ENCODE measurements at regions not wholly inside any gene's neighbourhood (a gene's known extent, or its start where the extent isn't known, plus 50 kb on each side); places are given as distances from the start of the nearest gene placed in this dataset.
"Not testable (repeated sequence)": the region's sequence is repeated elsewhere in the genome, so short reads cannot be mapped to it uniquely, and the experiment has no call there.

DNA sequence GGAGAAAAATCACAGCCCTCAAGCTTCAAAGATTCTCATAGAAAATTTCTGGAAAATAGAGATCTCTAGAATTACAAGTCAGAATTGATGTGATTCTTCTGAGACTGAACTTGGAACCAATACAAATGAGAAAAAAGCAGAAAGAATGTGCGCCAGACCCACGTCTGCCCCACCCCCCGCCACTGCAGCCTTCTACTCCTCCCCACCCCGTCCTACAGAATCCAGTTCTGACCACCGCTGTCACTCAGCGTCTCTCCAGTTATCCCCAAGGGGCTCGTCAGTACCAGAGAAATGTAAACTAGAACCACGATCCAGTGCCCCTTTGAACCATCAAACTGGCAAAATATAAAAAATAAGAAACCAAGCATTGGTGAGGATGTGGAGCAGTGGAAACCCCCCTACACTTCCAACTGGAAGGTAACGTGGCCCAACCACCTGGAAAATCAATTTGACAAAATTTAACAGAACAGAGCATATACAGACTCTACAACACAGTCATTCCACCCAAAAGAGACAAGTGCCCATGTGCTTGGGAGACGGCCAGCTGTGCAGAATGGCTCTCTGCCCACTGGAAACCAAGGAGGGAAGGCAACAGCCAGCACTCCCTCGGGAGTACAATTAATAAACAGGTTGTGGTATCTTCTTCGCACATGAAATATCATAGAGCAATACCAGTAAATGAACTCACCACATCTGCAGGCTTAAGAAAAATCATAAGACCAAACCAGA lies 397.9 kb downstream of the TNS3 start:
- no peak overlapping the region for H3K4me3 ChIP-seq (ENCODE audit: low read depth, low read length)
- TF ChIP-seq, protein P1, sequence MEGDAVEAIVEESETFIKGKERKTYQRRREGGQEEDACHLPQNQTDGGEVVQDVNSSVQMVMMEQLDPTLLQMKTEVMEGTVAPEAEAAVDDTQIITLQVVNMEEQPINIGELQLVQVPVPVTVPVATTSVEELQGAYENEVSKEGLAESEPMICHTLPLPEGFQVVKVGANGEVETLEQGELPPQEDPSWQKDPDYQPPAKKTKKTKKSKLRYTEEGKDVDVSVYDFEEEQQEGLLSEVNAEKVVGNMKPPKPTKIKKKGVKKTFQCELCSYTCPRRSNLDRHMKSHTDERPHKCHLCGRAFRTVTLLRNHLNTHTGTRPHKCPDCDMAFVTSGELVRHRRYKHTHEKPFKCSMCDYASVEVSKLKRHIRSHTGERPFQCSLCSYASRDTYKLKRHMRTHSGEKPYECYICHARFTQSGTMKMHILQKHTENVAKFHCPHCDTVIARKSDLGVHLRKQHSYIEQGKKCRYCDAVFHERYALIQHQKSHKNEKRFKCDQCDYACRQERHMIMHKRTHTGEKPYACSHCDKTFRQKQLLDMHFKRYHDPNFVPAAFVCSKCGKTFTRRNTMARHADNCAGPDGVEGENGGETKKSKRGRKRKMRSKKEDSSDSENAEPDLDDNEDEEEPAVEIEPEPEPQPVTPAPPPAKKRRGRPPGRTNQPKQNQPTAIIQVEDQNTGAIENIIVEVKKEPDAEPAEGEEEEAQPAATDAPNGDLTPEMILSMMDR (IDR thresholded peaks at IDR 0.05; ENCODE audit: low read depth, low read length) = no peak

DNA sequence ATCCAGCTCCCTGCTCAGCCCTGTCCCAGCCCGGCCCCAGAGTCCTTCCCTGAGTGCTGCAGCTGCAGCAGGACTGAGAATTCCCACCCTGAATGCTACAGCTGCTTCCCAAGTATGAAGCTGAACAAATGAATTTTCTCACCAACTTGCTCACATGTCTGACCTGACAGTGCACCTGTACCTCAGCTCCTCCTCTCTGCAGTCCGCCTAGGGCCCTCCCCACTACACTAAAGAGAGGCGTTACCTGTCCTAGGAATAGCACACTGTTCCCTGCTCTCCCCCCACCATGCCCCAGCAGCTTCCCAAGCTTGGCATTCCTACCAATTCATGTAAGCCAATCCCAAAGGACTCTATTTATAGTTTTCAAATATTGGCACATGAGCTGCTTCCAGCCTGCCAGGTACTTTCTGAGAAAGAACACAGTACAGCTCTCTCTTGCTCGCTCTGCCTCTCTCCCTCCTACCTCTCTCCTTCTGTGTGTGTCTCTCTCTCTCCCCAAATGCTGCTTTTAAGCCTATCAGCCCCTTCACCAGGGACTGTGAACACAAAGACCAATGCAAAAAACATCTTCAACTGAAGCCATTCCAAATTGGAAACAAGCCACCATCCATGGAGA lies 400.1 kb downstream of the TNS3 start:
- TF ChIP-seq, protein P1 (IDR thresholded peaks at IDR 0.05; ENCODE audit: low read depth, low read length) = no peak
- no peak overlapping the region for H3K4me3 ChIP-seq (ENCODE audit: low read depth, low read length)

DNA sequence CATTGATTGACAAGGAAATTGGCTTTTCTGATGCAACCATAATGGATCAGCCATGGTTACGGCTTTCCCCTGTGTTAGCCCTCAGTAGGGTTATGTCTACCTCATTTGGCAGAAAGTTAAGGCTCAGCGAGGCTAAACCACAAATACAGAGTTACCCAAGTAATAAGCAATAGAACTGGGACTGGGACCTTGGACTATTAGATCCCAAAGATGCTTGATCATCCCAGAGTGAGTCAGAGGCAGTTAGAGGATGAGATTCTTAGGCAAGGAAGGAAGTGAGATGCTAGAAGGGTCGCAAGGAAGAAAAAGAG lies 401.4 kb downstream of the TNS3 start:
- TF ChIP-seq, protein P1 (IDR thresholded peaks at IDR 0.05; ENCODE audit: low read depth, low read length) = no peak
- H3K4me3 ChIP-seq (ENCODE audit: low read depth, low read length) = no peak overlapping the region

DNA sequence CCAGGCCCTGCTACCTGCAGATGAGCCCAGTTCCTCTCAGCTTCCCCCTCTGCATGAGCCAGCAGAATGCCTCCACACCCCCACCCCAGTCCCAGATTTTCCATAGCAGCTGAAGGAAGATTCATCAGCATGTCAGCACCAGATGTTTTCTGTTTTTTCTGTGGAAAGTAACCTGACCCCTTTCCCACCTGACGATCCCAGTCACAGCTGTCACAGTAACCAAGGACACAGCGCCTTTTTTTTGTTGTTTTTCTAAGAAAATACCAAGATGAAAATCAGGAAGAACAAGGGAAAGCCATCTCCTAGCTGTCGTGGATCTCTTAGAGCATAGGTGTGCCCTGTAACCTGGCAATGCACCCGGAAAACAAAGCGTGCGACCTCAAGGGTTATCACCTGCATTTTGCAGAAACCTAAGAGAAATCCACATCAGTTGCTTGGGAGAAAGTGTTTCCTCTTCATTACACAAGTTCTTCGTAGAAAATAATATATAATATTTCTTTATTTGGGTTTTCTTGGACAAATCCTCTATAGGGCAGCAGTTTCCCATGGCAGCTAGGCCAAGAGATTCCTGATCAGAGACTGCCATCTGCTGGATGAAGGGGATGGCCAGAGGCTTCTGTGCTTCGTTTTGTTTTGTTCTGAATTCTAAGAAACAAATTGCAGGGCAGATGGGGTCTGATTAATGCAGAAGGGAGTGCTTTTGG lies 401.9 kb downstream of the TNS3 start:
- no peak overlapping the region for H3K4me3 ChIP-seq (ENCODE audit: low read depth, low read length)
- TF ChIP-seq, protein P1 (IDR thresholded peaks at IDR 0.05; ENCODE audit: low read depth, low read length) = peak; percentile 80

DNA sequence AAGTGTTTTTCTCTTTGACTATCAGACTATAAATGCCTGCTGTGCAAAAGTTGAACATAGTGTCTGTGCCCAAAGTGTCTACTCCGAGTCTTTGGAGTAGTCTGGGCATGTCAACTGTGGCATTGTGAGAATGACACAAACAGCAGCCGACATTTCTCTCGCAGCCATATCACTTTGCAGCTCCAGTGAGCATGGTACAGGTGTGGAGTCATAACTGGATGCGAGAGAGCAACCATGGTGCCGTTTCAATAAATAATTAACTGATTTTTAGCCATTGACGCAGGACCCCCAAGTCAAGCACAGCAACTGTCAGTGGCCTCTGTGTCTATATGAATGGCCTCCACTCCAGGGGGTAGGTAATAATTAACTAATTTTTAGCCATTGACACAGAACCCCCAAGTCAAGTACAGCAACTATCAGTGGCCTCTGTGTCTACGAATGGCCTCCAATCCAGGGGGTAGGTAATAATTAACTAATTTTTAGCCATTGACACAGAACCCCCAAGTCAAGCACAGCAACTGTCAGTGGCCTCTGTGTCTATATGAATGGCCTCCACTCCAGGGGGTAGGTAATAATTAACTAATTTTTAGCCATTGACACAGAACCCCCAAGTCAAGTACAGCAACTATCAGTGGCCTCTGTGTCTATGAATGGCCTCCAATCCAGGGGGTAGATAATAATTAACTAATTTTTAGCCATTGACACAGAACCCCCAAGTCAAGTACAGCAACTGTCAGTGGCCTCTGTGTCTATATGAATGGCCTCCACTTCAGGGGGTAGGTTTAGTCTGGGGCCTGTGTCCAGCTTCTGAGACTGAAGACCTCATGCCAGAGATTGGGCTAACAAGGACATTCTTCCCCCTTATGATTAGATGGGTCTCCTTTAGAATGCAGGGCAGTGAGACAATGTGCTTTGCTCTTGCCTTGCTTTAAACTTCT lies 409.0 kb downstream of the TNS3 start:
- not testable (repeated sequence) for H3K4me3 ChIP-seq (ENCODE audit: low read depth, low read length)

DNA sequence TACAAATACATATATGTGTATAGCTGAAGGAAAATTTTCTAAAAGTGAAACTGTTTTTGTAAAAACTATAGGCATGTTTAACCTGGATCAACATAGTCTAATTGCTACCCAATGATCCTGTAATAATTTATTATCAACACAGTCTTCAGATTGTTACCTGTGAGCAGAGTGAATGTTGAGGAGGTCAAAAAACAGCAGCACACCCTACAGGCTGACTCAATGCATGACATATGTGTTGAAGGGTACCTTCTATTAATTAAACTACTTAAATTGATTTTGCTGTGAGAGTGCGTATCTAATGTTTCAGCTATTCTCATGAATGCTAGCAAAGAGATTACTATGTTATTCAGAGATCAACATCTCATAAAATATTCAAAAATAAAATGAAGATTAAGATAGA lies 411.4 kb downstream of the TNS3 start:
- TF ChIP-seq, protein P1 (IDR thresholded peaks at IDR 0.05; ENCODE audit: low read depth, low read length) = peak; percentile 45
- H3K4me3 ChIP-seq (ENCODE audit: low read depth, low read length) = no peak overlapping the region

DNA sequence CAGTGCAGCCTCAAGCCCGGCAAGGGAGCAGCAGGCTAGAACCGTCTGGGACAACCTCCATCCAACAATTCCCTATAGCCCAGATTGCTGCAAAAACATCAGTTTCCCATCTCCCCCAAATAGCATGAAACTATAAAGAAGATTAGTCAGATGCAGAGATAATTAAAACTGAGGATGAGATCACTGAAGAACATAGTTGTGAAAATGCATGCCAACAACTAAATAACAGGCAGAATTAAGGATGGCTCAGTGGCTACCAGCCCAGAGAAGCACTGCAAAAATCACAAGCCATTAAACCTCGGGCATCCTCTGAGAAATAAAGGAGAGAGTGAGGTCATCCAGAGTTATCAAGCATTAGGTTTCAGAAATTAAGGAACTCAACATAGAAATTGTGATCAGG lies 427.1 kb downstream of the TNS3 start:
- H3K4me3 ChIP-seq (ENCODE audit: low read depth, low read length) = no peak overlapping the region
- TF ChIP-seq, protein P1 (IDR thresholded peaks at IDR 0.05; ENCODE audit: low read depth, low read length) = no peak

All from WI38 (cell line).